ENCODE measurements at regions not wholly inside any gene's neighbourhood (a gene's known extent, or its start where the extent isn't known, plus 50 kb on each side); places are given as distances from the start of the nearest gene placed in this dataset.

DNA sequence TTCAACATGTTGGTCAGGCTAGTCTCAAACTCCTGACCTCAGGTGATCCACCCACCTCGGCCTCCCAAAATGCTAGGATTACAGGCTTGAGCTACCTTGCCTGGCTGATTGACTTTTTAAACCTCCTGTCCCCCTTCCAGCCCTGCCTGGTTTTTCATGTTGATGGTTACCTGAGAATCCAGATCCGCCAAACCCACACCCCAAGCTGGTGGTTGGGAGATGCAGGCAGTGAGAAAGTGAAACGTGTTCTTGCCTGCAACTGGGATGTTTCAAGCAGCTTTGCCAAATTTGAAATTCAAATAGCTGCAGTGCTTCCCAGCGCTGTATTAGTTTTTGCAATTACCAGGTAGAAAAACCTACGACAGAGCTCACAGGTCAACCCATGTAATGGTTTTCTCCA is 238.3 kb upstream of the PWP1 start:
- no peaks in the 10 kb centered on the region for H3K27me3 Mint-ChIP-seq
- DNase-seq = no peak
- no peak overlapping the region for H3K4me3 Mint-ChIP-seq
- peaks cover 29% of the 10 kb centered on the region for H3K4me1 Mint-ChIP-seq
- H3K9me3 Mint-ChIP-seq = peaks cover 0 to 7% of the 10 kb centered on the region in 2 donors
- H3K27ac Mint-ChIP-seq = no peak overlapping the region
- no peak for ATAC-seq

DNA sequence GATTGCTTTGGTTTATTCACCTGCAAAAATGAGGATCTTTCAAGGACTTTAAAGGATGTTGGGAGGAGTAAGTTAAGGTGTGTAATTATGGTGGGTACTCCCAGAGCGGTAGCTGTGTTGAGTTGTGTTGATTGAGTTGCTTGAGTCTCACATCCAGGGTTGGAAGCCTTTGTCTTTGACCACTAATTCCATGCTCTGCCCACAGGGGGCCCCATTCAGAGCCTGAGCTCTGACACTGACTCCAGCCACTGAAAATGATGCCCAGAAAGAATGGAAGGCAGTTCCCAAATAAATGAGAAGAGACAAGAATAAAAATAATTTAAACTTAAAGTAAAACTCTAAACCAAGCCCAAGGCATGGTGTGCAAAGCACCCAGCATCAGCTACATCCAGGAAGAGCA is 237.4 kb upstream of the PWP1 start:
- Mint-ChIP-seq H3K4me3 (no peak overlapping the region), H3K27ac (no peak overlapping the region), H3K27me3 (no peaks in the 10 kb centered on the region), H3K9me3 (peaks cover 0 to 7% of the 10 kb centered on the region in 2 donors), H3K4me1 (peaks cover 26% of the 10 kb centered on the region)
- DNase-seq = no peak
- ATAC-seq = no peak

DNA sequence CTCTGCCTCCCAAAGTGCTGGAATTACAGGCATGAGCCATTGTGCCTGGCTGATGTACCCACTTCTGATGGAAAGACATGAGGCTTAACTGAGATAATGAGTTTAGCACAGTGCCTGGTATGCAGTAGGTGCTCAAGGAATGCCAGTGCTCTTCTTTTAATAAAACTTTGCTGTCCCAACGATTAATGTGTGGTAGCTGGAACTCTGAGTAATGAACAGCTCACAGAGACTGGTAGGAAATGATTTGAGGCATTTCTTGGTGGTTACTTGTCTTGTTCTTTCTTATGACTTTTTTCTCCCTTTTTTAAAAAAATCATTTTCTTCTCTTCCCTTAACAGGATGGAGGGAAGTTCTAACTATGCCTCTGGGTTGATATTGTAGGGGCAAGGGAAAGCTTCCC is 235.7 kb upstream of the PWP1 start:
- no peaks in the 10 kb centered on the region for H3K27me3 Mint-ChIP-seq
- H3K4me1 Mint-ChIP-seq = peaks cover 12% of the 10 kb centered on the region
- peak overlapping the region in 1 of 2 donors; percentile 34 for H3K27ac Mint-ChIP-seq
- H3K9me3 Mint-ChIP-seq = peaks cover 0 to under 1% of the 10 kb centered on the region in 2 donors
- DNase-seq (no peak), ATAC-seq (no peak)
- no peak overlapping the region for H3K4me3 Mint-ChIP-seq

DNA sequence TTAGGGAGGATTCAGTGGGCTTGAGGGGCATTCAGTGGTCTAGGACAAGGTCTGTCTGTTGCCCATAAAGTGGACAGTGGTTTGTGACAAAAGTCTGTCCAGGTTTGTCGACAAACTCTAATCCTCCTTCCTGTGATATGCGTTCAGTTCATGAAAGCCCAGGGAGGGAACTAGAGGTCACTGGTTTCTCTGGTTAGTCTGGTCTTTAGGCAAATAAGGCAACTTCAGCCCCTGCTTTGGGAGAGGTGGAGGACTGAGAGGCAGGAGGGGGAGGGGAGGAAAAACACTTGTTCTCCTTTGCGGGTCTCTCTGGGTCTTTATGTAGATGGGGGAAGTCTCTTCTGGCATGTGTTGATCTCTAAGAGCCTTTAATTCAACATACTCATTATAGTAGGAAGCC is 235.1 kb upstream of the PWP1 start:
- DNase-seq (no peak), ATAC-seq (no peak)
- Mint-ChIP-seq H3K27me3 (no peaks in the 10 kb centered on the region), H3K4me1 (peaks cover 12% of the 10 kb centered on the region), H3K4me3 (no peak overlapping the region), H3K27ac (no peak overlapping the region), H3K9me3 (no peaks in the 10 kb centered on the region)

DNA sequence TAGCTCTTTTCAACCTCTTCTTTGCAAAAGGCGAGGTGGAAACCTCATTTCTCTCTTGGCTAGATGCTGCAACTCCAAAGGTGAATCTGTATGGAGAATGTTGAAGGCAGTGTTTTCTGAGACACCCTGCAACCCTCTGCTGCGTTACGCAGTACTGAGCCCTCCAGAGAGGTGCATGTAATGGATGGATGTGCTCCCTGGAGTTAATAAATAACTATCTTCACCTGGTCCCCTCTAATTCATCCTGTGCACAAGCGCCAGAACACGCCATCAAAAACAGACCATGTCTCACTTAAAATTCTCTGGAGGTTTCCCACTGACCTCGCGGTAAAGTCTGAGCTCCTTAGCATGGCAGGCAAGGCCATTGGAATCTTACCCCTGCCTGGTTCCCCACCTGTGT is 234.4 kb upstream of the PWP1 start:
- DNase-seq (no peak), ATAC-seq (no peak)
- peaks cover 12% of the 10 kb centered on the region for H3K4me1 Mint-ChIP-seq
- no peaks in the 10 kb centered on the region for H3K27me3 Mint-ChIP-seq
- no peak overlapping the region for H3K4me3 Mint-ChIP-seq
- no peak overlapping the region for H3K27ac Mint-ChIP-seq
- H3K9me3 Mint-ChIP-seq = no peaks in the 10 kb centered on the region

DNA sequence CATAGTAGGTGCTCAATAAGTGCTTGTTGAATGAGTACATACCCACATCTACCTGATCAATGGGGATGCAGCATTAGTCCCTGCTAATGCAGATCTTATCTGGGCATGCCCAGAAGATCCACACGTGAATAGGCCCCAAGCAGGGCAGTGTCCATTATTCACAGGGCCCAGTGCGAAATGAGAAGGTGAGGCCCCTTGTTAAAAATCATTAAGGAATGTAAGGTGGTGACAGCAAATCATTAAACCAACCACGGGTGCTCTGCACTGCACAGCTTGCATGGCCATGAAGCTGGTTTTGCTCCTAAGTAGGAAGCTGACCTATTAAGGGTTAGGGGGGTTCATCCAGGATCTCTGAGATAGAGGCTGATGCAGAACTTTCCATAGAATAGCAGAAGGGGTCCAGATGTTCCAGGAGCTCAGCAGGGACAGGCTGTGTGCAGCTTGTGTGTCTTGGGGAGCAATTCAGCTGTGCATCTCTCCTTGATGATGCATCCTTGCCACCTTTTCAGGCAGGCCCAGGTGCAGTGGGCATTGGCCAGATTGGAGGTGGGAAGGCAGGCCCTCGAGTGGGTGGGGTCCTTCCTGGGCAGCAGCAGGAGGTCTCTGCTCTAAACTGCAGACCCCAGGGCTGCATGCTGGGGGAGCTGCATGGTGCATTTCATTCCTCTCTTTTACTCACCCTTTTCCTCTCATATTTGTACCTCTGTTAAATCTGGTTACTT is 231.3 kb upstream of the PWP1 start:
- DNase-seq = no peak
- H3K9me3 Mint-ChIP-seq = no peaks in the 10 kb centered on the region
- no peaks in the 10 kb centered on the region for H3K27me3 Mint-ChIP-seq
- no peak for ATAC-seq
- H3K27ac Mint-ChIP-seq = peak overlapping the region in 1 of 2 donors; percentile 64
- no peak overlapping the region for H3K4me3 Mint-ChIP-seq
- peaks cover 8% of the 10 kb centered on the region for H3K4me1 Mint-ChIP-seq

DNA sequence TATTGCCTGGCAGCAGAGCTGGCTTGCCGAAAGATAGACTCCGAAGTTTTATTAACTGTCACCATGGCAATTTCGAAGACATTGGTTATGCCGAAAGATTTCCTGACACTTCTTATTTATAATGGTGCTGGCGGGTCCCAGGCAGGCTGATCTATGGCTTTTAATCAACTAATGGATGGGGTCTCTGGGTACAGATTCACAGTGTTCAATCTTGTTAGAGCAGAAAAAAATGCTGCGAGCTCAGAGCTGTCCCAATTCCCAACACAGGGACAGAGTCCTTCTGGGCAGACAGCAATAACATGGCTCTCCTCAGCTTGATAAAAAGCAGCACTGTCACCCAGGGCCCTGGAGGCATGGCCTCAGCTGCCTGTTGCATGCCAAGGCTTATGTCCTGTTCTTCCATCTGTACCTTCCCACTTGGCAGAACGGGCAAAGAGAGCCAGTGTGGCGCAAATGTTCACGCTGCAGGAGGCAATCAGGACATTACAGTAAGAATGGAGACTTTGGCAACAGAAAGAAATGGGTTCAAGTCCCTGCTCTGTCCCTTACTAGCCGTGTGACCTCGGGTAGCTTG is 228.2 kb upstream of the PWP1 start:
- peaks cover 14% of the 10 kb centered on the region for H3K4me1 Mint-ChIP-seq
- H3K27me3 Mint-ChIP-seq = no peaks in the 10 kb centered on the region
- H3K27ac Mint-ChIP-seq = no peak overlapping the region
- no peaks in the 10 kb centered on the region for H3K9me3 Mint-ChIP-seq
- H3K4me3 Mint-ChIP-seq = no peak overlapping the region
- ATAC-seq (no peak), DNase-seq (no peak)

DNA sequence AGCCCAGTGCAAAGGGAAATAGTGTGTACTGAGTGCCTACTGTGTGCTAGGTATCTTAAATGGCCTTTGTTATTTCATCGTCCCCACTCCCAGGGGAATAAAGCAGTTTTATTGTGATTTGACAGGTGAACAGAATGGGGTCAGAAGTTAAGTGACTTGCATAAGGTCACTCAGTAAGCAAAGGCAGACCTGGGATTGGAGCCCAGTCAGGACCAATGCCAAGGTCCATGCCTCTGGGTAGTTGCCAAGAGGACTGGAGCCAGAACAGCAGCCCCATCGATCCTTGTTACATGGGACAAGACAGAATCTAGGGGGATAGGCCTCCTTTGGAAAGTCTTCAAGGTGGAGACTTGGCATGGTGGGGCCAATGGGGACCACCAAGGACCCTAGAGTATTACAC is 227.4 kb upstream of the PWP1 start:
- H3K4me3 Mint-ChIP-seq = no peak overlapping the region
- peaks cover 14% of the 10 kb centered on the region for H3K4me1 Mint-ChIP-seq
- no peak overlapping the region for H3K27ac Mint-ChIP-seq
- no peaks in the 10 kb centered on the region for H3K27me3 Mint-ChIP-seq
- DNase-seq (no peak), ATAC-seq (no peak)
- H3K9me3 Mint-ChIP-seq = no peaks in the 10 kb centered on the region

DNA sequence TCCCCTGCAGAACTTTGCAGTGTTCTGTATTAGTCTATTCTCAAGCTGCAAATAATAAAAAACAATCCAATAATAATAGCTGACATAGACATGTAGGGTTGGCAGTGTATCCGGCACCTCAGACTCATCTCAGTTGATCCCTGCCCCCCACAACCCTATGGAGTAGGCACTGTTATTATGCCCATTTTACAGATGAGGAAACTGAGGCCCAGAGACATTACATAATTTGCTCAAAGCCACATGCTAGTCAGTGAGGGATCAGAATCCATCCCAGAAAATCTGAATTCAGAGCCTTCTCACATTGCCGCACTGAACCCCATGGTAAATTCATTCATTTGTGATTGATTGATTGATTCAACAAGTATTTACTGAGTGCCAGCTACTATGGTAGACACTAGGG is 226.6 kb upstream of the PWP1 start:
- DNase-seq (no peak), ATAC-seq (no peak)
- peak overlapping the region in 1 of 2 donors; percentile 64 for H3K27ac Mint-ChIP-seq
- no peak overlapping the region for H3K4me3 Mint-ChIP-seq
- no peaks in the 10 kb centered on the region for H3K9me3 Mint-ChIP-seq
- no peaks in the 10 kb centered on the region for H3K27me3 Mint-ChIP-seq
- H3K4me1 Mint-ChIP-seq = peaks cover 14% of the 10 kb centered on the region

DNA sequence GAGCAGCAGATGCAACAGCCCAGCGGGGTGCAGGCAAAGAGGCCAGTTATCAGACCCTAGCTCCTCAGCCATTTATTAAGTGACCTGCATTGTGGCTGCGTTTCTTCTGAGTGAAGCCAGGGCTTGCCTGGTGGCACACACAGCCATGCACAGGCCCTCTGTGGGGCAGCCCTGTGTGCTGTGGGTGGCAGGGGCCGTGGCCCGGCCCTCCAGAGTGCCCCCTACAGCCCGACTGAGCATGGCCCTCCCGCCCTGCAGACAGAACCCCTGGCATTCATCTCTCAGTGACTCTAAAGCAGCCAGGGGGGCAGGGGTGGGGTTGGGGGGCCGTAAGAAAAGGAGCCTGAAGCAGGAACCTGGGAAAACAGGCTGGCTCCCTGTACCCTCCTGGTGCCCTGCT is 226.0 kb upstream of the PWP1 start:
- Mint-ChIP-seq H3K27me3 (no peaks in the 10 kb centered on the region), H3K27ac (peak overlapping the region in 1 of 2 donors; percentile 8), H3K9me3 (no peaks in the 10 kb centered on the region), H3K4me1 (peaks cover 14% of the 10 kb centered on the region), H3K4me3 (no peak overlapping the region)
- no peak for ATAC-seq
- no peak for DNase-seq

DNA sequence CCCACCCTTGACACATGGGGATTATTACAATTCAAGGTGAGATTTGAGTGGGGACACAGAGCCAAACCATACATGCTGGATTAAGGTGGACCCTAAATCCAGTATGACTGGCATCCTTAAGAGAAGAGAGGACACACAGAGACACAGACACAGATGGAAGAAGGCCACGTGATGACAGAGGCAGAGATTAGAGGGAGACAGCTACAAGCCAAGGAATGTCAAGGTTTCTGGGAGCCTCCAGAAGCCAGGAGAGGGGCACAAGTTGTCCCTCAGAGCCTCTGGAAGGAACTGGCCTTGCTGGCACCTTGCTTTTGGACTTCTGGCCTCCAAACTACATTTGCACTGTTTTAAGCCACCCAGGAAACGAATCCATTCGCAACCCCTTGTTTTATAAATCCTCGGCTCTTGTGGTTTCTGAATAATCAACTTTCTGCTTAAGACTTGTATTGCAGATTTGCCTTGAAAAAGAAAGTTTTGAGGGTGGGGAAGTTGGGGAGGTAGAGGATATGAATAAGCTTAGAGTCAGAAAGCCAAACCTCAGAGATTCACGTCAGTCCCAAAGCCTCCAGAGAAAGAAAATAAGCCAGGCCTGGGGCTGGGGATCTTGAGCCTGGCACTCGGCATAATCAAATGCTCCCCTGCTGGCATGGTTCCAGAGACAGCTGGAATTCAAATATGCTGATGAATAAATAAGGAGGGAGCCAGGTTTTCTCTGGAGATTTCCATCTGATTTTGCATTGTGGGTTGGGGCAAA is 224.2 kb upstream of the PWP1 start:
- no peaks in the 10 kb centered on the region for H3K9me3 Mint-ChIP-seq
- H3K27ac Mint-ChIP-seq = no peak overlapping the region
- H3K27me3 Mint-ChIP-seq = no peaks in the 10 kb centered on the region
- peaks cover 20% of the 10 kb centered on the region for H3K4me1 Mint-ChIP-seq
- DNase-seq = no peak
- peak; percentile 41 for ATAC-seq
- no peak overlapping the region for H3K4me3 Mint-ChIP-seq

DNA sequence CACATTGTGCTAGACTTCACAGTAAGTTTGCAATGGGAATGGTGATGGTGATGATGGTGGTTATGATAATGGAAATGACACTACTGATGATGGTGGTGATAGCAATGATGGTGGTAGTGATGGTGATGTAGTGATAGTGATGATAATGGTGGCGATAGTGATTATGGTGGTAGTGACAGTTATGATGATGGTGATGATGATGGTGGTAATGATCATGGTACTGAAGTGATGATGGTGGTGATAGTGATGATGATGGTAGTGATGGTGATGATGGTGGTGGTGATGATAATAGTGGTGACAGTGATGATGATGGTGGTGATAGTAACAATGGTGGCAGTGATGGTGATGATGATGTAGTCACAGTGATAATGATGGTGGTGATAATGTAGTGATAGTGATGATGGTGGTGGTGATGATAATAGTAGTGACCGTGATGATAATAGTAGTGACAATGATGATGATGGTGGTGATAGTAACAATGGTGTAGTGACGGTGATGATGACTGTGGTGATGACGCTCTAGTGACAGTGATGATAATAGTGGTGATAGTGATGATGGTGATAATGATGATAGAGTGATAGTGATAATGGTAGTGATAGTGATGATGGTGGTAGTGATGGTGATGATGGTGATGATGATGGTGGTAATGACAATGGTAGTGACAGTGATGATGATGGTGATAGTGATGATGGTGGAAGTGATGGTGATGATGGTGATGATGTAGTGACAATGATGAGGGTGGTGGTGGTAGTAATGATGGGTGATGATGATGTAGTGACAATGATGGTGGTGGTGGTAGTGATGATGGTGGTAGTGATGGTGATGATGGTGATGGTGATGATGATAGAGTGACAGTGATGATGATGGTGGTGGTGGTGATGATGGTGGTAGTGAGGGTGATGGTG is 222.9 kb upstream of the PWP1 start:
- no peak overlapping the region for H3K4me3 Mint-ChIP-seq
- no peaks in the 10 kb centered on the region for H3K27me3 Mint-ChIP-seq
- H3K4me1 Mint-ChIP-seq = peaks cover 21% of the 10 kb centered on the region
- no peak for DNase-seq
- no peak overlapping the region for H3K27ac Mint-ChIP-seq
- no peaks in the 10 kb centered on the region for H3K9me3 Mint-ChIP-seq
- ATAC-seq = no peak

DNA sequence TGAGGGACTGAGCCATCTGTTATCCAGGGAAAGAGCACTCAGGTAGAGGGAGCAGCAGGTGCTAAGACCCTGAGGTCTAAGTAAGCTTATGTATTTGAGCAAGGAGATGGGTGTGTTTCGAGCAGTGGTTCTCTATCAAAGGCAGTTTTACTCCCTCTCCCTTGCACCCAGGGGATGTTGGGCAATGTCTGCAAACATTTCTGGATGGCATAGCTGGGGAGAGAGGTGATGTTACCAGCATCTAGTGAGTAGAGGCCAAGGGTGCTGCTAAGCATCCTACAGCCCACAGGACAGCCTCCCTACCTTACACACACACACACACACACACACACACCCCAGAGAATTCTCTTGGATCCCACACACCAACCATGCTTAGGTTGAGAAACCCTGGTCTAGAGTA is 221.0 kb upstream of the PWP1 start:
- Mint-ChIP-seq H3K27me3 (no peaks in the 10 kb centered on the region), H3K27ac (peak overlapping the region in 1 of 2 donors; percentile 39), H3K4me3 (no peak overlapping the region), H3K9me3 (no peaks in the 10 kb centered on the region), H3K4me1 (peaks cover 31% of the 10 kb centered on the region)
- ATAC-seq (no peak), DNase-seq (no peak)

DNA sequence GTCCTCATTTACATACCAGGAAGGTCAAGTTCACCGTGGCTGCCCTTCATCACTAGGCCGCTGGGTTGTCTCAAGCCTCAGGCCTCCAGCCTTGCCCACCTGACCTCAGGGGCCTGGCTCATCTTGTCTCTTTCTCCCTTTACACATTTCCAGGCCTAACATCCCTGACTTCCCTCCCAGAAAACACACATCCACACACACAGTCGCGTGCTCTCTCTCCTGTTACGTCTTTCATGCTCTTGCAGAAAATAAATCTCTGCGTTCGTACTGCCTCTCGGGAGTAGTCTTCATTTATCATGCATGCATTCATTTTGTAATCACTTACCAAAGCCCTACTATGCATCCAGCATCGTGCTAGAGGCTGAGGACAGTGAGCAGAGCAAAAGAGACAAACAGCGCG is 220.0 kb upstream of the PWP1 start:
- H3K27ac Mint-ChIP-seq = no peak overlapping the region
- H3K4me1 Mint-ChIP-seq = peaks cover 35% of the 10 kb centered on the region
- no peaks in the 10 kb centered on the region for H3K9me3 Mint-ChIP-seq
- ATAC-seq (no peak), DNase-seq (no peak)
- H3K27me3 Mint-ChIP-seq = no peaks in the 10 kb centered on the region
- no peak overlapping the region for H3K4me3 Mint-ChIP-seq

DNA sequence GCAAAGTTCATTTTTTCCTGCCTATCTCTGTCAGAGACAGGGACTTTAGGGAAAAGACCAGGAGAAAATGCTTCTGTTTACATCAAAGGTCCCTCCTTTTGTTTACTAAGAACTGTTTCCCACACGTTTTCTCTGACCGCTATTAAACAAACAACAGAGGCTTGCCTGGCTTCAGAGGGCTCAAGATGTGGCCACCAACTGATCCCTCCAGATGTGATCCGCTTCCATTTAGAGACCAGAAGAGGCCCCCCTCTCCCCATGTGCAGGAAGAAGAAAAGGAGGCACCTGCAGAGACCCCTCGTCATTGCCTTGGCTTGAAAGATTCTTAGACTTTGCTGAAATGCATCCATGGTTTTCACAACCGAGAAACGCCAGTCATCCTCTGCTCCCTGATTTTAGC is 217.9 kb upstream of the PWP1 start:
- H3K27ac Mint-ChIP-seq = no peak overlapping the region
- DNase-seq (no peak), ATAC-seq (no peak)
- H3K9me3 Mint-ChIP-seq = no peaks in the 10 kb centered on the region
- H3K4me3 Mint-ChIP-seq = no peak overlapping the region
- H3K27me3 Mint-ChIP-seq = no peaks in the 10 kb centered on the region
- peaks cover 36% of the 10 kb centered on the region for H3K4me1 Mint-ChIP-seq

Data from stimulated activated naive CD8-positive, alpha-beta T cell treated with anti-CD3 and anti-CD28 coated beads, Interleukin-15, amount 100 ng/mL, for 72 hours (primary cell).